Left ventricle myocardium superior (tissue), 1 donor: ENCODE measurements at regions not wholly inside any gene's neighbourhood (a gene's known extent, or its start where the extent isn't known, plus 50 kb on each side); places are given as distances from the start of the nearest gene placed in this dataset.

Source experiments
- ATAC-seq: fragments of 200-7000 bp; cut with Tn5 transposase; one replicate; pipeline ENCODE4 v1.9.1; 2020; ENCODE audit warnings: mild to moderate bottlenecking, moderate library complexity
- DNase-seq: peaks from one replicate; pipeline ENCODE4 v3.0.0-alpha.2; 2020
- intact Hi-C: fragments of 100-400 bp; cut with micrococcal nuclease; formaldehyde crosslinking; loops from one replicate; pipeline ENCODE4 v1.11.0; 2022
- donor health status: DM: no; HTN: yes; CAD: no; lungs with severe emphysema.

DNA sequence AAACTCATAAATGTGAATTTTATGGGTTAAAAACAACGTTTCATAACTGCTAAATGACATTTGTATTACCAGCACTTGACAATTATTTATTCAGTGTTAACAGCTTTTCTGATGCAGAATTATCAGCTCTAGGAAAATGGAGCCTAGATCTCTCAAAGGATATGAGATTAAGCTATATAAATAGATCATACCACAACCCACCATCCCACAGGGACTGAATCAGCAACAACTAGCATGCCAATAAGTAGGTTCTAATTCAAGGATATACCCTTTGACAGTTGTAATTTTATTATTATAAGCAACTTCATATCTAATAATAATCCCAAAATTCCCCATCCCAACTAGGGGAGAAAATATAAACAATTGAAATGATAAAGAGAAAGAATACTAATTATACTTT, 275.4 kb upstream of the RGS18 start:
- DNase-seq (no peak), ATAC-seq (no peak)
- intact Hi-C loops, result no loop called here

DNA sequence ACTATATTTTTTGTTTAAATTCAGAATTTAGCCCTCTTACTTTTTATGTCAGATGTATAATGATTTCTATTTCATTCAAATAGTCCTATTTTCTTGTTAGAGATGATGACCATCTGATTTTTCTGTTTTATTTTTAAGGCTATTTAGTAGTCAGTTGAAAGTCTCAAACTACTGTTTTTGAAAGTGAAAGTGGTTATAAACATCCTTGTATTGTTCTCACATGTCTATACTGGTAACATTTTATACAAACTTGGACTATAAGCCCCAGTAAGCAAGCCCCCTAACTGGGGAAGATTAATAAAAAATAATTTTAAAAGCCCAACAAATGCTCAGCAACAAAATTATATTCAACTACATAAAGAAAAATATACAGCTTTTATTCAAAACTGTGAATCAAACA, 271.3 kb upstream of the RGS18 start:
- intact Hi-C loops, result no loop called here
- DNase-seq (no peak), ATAC-seq (no peak)

DNA sequence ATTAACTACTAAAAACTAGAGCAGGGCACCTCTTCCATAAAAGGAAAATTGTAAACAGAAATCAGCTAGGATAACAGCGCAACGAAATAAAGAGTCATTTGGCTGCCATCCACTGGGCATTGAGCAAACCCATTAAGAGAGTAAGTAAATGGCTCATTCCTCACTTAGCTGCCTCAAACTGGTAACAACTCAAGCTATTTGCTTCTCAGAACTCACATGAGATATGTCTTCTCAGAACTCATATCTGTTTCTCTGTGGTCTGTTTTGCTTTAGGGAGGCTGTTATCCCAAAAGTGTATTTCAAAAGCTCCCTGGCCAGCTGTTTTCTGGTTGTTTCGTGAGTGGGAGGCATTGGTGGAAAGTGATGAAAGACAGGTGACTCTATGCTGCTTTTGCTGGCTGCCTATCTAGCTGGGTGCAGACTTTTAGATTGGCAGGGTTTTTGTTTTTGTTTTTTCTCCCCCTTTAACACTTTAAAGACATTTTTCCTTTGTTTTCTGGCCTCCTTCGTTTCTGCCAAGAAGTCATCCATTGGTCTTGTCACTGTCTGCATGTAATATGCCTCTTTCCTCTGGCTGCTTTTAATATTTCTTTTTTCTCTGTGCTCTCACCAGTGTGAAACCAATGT, 269.2 kb upstream of the RGS18 start:
- peak; percentile 60 for ATAC-seq
- DNase-seq, result no peak
- intact Hi-C loops, result no loop called here

DNA sequence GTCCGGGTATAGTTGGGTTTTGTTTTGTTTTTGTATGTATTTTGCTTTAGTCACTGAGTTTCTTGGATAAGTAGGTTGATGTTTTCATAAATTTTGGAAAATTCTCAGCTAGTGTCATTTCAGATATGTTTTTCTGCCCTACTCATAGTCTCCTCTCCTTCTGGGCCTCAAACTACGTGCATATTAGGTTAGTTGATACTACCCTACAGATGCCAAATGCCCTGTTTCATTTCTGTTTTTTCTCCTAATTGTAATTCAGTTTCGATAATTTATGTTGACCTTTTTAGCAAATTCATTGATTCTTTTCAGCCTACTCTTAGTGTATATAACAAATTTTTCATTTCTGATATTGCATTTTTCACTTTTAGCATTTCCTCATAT, 268.6 kb upstream of the RGS18 start:
- no peak for DNase-seq
- intact Hi-C loops, result no loop called here
- no peak for ATAC-seq

DNA sequence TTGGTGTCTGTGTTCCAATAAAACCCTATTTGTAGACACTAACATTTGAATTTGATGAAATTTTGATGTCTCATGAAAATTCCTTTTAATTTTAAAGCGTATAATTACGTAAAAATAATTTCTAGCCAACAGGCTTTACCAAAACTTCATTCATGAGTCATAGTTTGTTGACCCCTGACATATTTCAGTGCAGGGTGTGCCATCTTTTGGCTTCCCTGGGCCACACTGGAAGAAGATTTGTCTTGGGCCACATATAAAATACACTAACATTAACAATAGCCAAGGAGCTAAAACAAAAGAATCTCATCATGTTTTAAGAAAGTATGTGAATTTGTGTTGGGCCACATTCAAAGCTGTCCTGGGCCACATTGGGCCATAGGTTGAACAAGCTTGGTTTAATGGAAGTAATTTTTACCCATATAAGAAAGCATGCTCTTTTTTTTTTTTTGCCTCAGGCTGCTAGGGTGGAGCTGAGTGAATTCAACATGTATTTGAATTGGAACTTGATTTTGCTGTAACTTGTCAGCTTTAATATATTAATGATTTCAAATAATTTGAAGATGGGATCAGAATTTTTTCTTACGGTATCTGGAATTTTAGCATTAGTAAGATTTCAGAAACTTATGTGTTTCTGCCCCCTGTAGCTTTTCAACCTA, 267.7 kb upstream of the RGS18 start:
- intact Hi-C loops, result no loop called here
- DNase-seq (no peak), ATAC-seq (no peak)

DNA sequence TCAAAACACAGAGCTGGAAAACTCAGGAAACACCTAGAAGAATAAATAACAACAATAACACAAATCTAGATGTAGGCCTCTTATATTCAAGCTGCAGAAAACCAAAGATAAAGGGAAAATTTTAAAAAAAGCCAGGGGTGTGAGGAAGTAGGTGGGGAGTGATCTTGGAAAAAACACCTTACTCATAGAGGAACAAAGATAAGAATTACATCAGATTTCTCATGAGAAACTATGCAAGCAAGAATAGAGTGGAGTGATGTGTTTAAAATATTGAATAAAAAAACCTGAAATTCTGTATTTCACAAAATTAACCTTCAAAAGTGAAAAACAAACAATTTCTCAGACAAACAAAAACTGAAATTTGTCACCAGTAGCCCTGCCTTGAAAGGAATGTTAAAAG, 265.5 kb upstream of the RGS18 start:
- no peak for ATAC-seq
- intact Hi-C loops, result no loop called here
- DNase-seq, result no peak

DNA sequence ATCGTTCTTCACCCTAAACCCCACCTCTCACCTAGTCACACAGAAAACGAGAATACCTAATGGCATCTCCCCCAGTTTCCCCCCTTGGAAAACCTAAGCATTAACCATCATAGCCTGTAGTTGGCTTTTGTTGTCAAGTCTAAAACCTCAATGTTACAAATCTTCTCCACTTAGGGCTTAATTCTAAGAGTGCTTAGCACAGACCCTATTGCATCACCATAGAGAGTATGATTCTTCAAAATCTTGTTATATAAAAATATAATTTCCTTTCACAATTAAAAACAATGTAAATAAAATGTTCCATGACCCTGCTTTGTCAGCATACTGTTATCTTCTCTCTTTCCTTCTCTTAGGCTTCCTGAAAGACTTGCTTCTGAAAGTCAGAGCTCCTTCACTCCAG, 263.2 kb upstream of the RGS18 start:
- DNase-seq, result no peak
- ATAC-seq, result no peak
- intact Hi-C loops, result no loop called here

DNA sequence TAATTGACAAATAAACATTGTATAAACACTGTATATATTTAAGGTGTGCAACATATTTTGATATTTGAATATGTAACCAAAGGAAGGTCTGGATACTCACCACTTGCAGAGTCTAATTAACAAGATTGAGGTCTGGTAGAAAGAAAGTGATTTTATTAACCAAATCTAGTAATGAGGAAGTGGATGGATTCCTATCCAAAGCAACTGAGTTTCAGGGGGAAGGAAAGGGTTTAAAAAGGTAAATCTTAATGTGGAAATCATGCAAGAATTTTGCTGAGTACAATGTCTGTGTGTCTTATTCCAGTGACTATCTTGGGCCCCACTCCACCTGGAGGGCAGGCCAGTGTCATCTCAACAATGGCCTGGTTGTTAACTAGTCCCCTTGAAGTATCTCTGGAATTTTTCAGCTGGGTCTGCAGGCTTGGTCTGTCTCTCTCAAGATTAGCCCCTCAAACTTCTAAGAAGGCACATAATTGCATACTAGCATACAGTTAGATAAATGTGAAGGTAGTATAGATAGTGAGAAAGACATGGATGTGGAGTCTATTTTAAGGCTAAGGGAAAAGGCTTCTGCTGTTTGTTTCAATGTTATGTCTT, 262.7 kb upstream of the RGS18 start:
- DNase-seq (no peak), ATAC-seq (no peak)
- intact Hi-C loops, result no loop called here

DNA sequence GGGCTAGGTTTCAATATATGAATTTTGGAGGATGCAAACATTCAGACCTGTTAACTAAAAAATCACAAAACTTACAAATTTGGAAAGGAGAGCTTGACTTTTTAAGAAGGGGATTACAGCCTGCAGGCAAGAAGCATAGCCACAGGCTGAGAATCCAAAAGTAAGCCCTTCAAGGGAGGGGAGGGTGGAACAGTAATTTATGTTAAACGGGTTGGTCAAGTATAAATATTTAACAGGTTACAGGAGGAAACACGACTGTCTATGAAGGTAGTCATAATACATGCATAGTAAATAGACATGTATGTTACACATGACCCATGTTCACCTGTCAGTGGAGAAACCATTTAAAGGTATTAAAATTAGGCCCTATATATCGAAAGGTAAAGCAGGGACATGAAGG, 261.1 kb upstream of the RGS18 start:
- intact Hi-C loops, result no loop called here
- DNase-seq (no peak), ATAC-seq (no peak)

DNA sequence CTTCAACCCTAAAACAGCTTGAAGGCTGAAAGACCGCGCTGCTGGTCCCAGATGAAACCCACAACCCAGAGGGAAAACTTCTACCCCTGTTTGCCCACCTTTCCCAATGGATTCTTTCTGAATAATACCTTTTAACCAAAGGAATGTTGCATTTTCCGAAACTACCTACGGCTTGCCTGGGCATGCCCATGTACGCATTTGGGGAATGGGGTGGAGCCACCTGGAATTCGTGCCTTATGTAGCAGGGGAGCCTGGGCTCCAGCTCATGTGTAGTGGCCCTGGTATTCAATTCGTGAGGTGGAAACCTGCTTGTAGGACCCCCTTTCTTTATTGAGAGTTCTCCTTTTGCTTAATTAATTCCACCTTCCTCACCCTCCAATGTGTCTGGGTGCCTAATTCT, 256.6 kb upstream of the RGS18 start:
- ATAC-seq (no peak), DNase-seq (no peak)
- intact Hi-C loops, result no loop called here

DNA sequence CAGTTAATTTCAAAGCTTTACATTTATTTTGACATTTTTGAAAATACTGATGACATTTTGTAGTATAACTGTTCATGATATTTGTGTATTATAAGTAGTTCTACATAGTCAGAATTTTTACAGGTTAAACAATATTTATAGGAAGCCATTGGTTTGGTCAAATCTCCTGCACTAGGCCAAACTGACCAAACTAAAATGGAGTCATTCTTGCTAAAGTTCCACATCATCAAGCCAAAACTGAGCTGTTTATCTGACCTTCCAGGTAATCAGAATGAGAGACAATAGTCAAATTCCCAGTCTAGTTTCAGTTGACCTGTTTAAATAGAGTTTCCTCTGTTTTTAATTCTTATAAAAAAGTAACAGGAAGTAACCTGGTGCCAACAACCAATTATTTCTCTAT, 253.3 kb upstream of the RGS18 start:
- ATAC-seq, result no peak
- no peak for DNase-seq
- intact Hi-C loops, result no loop called here

DNA sequence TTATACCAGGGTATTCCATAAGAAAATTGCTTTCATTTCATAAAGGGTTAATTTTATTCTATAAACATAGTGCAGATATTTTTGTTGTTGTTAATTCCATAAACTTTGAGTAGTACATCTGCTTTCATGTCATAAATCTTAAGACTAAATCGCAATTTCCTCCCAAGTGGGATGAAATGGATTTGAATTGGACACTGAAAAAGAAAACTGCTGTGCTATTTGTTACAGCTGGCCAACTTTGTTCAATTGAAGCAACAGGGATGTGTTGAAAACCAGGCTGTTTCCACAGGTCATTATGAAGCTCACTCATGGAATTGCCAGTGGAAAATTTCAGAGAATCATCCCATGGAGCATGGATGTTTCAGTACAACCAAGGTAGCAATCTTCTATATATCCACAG, 252.5 kb upstream of the RGS18 start:
- ATAC-seq (no peak), DNase-seq (no peak)
- intact Hi-C loops, result no loop called here

DNA sequence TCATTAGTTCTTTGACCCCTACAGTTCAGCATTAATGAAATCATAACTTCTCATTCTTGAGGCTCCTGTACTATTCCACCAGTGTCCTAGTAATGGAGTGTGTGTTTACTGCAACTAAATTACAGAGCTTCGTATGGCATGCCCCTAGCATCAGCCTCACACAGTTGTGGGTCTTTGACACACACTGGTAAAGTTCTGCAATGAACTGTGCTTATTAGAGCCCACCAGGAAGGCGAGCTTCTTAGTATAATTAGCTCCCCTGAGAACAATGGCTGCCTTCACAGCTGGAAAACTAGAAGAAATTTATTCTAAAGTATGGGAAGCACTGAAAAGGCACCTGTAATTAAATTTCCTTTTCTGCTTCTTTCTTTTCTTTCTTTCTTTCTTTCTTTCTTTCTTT, 251.1 kb upstream of the RGS18 start:
- no peak for ATAC-seq
- intact Hi-C loops, result no loop called here
- no peak for DNase-seq

DNA sequence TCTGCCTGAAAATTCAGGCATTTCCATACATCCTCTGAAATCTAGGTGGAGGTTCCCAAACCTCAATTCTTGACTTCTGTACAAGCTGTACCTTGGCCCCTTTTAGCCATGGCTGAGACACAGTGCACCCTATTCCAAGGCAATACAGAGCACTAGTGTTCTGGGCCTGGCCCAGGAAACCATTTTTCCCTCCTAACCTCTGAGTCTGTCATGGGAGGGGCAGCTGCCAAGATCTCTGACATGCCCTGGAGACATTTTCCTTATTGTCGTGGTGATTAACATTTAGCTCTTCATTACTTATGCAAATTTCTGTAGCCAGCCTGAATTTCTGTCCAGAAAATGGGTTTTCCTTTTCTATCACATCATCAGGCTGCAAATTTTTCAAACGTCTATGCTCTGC, 248.0 kb upstream of the RGS18 start:
- intact Hi-C loops, result no loop called here
- no peak for ATAC-seq
- no peak for DNase-seq

DNA sequence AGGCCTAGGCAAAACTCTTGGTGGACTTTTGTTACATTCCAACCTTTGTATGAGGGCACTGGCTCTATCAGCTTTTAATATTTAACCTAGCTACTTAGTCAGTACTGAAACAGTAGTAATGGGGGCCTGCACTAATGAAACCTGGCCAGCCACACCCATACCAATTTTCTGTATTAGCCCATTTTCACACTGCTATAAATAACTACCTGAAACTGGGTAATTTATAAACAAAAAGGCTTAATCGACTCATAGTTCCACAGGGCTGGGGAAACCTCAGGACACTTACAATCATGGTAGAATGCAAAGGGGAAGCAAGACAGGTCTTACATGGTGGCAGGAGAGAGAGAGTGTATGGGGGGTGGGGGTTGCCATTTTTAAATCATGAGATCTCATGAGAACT, 245.7 kb upstream of the RGS18 start:
- DNase-seq, result no peak
- ATAC-seq, result no peak
- intact Hi-C loops, result no loop called here

DNA sequence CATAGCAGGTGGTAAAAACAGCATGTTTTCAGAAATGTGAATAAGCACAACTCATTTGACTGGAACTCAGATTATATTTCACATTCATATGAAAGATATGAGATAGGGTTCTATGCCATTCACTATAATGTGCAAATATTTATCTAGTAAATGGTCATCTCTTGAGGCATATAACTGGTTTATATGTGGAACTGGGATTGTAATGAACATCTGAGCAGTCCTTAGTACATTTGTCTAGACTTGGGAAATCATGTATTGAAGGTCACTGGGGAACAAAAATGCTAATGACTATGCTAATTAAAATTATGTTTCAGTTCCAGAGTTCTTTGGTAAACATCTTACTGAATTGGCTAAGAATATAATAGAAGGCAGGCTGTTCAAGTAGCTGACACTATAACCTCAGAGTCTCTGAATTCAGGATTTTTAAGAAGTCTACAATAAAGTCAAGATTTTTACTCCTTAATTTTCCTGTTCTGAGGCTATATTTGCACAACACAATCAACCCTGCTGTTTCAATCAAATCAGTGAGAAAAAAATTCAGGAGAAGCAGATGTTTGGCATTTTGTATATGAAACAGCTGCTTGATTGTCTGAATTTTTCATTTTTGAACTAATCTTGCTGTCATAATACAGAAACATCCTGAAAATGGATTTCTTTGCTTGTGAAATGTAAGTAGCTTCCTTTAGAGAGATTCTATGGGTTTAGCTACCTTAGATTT, 244.8 kb upstream of the RGS18 start:
- intact Hi-C loops, result no loop called here
- ATAC-seq (no peak), DNase-seq (no peak)

DNA sequence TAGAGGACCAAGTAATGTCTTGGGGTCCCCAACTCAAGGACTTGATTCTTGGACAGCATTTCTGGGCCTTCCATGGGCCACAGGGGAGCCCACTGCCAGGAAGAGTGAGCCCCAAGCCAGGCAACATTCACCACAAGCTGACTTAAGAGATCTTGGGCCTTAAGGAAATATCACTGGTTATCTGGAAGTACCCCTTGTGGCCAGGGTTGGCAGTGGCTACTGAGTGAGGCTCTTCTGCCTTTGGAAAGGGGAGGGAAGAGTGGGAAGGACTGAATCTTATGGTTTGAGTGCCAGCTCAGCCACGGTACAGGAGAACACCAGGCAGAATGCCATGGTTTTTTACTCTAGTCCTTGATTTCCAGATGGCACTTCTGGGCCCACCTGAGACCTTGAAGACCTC, 228.9 kb upstream of the RGS18 start:
- ATAC-seq (no peak), DNase-seq (no peak)
- intact Hi-C loops, result no loop called here

DNA sequence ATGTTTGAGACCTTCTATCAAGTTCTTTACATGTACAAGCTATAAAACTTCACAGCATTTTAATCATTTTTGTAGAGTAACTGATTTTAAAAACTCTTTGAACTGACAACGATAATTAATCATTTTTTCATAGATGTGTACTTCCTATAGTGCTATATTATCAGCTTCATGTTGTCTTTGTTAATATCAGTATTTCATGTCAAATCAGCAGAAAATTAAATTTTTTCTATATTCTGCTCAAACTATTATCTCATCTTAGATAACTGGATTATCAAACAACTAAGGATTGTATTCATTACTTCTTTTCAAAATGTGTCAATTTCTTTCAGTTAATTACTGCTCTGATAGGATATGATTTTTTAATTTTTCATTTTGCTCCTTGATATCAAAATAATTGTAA, 214.6 kb upstream of the RGS18 start:
- intact Hi-C loops, result no loop called here
- DNase-seq (no peak), ATAC-seq (no peak)

DNA sequence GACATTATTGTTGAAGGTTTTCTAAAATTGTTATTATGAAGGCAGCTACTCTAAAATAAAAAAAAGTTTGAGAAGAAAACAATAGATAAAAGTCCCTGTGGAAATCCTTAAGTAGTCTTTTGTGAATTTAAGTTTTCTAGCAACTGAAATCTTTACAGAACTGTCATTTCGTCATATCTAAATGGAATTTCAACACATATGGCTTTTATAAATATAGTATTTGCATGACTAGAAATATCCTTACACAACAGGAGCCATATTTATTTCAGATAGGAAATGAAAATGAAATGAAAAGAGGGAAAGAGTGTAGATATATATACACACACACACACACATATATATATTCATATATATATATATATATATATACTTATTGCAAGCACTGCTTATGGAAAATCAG, 204.7 kb upstream of the RGS18 start:
- ATAC-seq, result no peak
- DNase-seq, result no peak
- intact Hi-C loops, result no loop called here

DNA sequence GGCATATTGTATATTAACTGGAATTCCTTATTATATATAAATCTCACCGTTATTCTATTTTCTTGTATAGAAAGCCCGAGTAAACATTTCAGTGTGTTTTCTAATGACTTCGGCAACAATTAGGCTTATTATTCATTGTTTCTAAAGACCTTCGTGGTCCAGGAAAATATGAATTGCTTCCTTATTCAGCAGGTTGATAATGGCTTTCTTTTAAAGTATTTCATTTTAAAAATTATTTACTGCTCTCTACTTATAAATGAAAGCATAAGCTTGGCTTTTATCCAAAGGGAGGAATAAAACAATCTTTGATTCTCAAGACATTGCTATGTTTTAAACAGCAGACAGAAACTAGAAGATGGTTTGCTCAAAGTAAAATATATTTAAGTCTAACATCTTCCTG, 198.4 kb upstream of the RGS18 start:
- intact Hi-C loops, result no loop called here
- no peak for ATAC-seq
- DNase-seq, result no peak

DNA sequence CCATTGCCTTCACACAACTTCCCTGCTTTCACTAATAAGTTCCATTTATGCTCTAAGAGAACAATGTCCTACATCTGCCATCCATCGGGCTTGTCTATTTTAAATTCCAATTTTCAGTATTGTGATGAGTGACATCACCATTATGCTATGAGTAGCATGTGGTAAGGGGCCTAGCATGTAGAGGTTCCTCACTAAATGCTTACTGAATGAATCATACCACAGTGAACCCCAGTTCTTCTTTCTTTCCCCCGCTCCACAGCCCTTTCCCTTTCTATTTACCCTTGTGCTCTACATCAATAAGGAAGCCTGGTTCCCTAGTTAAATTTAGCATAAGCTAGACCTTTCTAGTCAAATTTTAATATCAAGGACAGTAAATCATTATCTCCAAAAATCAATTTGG, 195.0 kb upstream of the RGS18 start:
- intact Hi-C loops, result no loop called here
- ATAC-seq (peak; percentile 13), DNase-seq (no peak)
